ENCODE measurements at regions not wholly inside any gene's neighbourhood (a gene's known extent, or its start where the extent isn't known, plus 50 kb on each side); places are given as distances from the start of the nearest gene placed in this dataset.
A peak's percentile ranks its signal among the peaks of the same experiment; 100 is the strongest.

GRCh38 chr14:94717808-94718207 lies 52.1 kb downstream of the GSC start:
- no peak for DNase-seq

GRCh38 chr14:94716976-94717375 lies 52.9 kb downstream of the GSC start:
- no peak for DNase-seq

GRCh38 chr14:94713115-94713514 lies 56.8 kb downstream of the GSC start:
- no peak for DNase-seq

GRCh38 chr14:94710731-94711130 lies 59.2 kb downstream of the GSC start:
- no peak for DNase-seq

- DNase-seq = no peak
These were observed 62.4 kb downstream of the GSC start for GRCh38 chr14:94707494-94707893.

- DNase-seq = no peak
These were observed 63.8 kb downstream of the GSC start for GRCh38 chr14:94706133-94706532.

GRCh38 chr14:94702629-94703028 lies 67.3 kb downstream of the GSC start:
- no peak for DNase-seq

- DNase-seq = peak in 1 of 2 experiments; percentile 27
These were observed 68.0 kb downstream of the GSC start for GRCh38 chr14:94701861-94702370.

GRCh38 chr14:94700336-94700735 lies 69.6 kb downstream of the GSC start:
- no peak for DNase-seq

- no peak for DNase-seq
These were observed 70.1 kb downstream of the GSC start for GRCh38 chr14:94699831-94700230.

GRCh38 chr14:94697773-94698556 lies 71.9 kb downstream of the GSC start:
- DNase-seq = no peak

GRCh38 chr14:94696518-94696917 lies 73.4 kb downstream of the GSC start:
- no peak for DNase-seq

GRCh38 chr14:94695231-94695630 lies 74.7 kb downstream of the GSC start:
- DNase-seq = no peak

- no peak for DNase-seq
These were observed 78.3 kb downstream of the GSC start for GRCh38 chr14:94691660-94692034.

GRCh38 chr14:94690896-94691659 lies 78.8 kb downstream of the GSC start:
- no peak for DNase-seq

- no peak for DNase-seq
These were observed 78.3 kb downstream of the SERPINA3 start for GRCh38 chr14:94690486-94690885.

- DNase-seq = no peak
These were observed 77.8 kb downstream of the SERPINA3 start for GRCh38 chr14:94689985-94690400.

GRCh38 chr14:94689218-94689984 lies 77.2 kb downstream of the SERPINA3 start:
- DNase-seq = peak; percentile 8 to 38

GRCh38 chr14:94686511-94687160 lies 74.4 kb downstream of the SERPINA3 start:
- DNase-seq = no peak

- DNase-seq = no peak
These were observed 73.7 kb downstream of the SERPINA3 start for GRCh38 chr14:94685681-94686485.

GRCh38 chr14:94685166-94685581 lies 73.0 kb downstream of the SERPINA3 start:
- no peak for DNase-seq

GRCh38 chr14:94682736-94683135 lies 70.5 kb downstream of the SERPINA3 start:
- DNase-seq = no peak

Measured in NCI-H1930 (cell line).